ENCODE measurements at regions not wholly inside any gene's neighbourhood (a gene's known extent, or its start where the extent isn't known, plus 50 kb on each side); places are given as distances from the start of the nearest gene placed in this dataset.

DNA sequence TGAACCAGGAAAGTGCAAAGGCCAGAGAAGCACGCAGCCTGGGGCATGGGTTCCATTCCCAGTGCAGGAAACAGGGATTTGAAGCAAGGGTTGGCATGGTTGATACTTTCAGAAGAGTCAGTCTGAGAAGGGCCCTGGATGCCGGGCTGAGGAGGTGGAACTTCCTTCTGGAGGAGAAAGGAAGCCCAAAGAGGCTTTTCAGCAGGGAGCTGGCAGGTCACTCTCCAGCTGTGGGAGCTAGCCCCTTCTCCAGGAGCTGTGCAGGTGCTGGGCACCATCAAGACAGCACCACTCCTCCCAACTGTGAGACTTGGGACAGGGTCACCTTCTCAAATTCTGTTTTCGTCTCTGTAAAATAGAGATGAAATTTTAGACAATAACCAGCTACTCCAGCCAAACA lies 169.8 kb downstream of the ZNF248 start:
- DNase-seq (ENCODE audit: low spot score), result no peak
- in situ Hi-C loops (cut with HindIII; ENCODE audit: low sequenced_read_pairs), result no loop called here

- DNase-seq (ENCODE audit: low spot score), result no peak
- in situ Hi-C loops (cut with HindIII; ENCODE audit: low sequenced_read_pairs), result no loop called here
Measured at GRCh38 chr10:37685741-37686683, 171.4 kb downstream of the ZNF248 start.

DNA sequence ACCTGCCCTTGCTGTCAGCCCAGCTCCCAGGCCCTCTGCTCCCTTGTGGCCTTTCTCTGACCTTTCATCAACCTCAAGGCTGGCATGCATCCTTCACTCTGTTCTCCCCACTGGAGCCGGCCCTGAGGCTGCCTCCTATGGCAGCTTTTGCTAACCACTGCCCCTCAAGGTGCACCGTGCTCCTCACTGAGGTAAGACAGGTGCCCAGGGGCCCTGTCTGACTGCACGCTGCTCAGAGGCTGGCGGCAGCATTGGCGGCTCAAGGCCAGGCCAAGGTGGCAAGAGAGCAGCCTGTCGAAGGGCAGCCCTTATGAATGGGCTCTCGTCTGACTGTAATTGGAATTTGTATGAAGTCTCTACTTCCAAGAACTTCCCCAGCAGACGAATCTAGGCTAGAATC lies 172.6 kb downstream of the ZNF248 start:
- no peak for DNase-seq (ENCODE audit: low spot score)
- in situ Hi-C loops (cut with HindIII; ENCODE audit: low sequenced_read_pairs), result no loop called here

DNA sequence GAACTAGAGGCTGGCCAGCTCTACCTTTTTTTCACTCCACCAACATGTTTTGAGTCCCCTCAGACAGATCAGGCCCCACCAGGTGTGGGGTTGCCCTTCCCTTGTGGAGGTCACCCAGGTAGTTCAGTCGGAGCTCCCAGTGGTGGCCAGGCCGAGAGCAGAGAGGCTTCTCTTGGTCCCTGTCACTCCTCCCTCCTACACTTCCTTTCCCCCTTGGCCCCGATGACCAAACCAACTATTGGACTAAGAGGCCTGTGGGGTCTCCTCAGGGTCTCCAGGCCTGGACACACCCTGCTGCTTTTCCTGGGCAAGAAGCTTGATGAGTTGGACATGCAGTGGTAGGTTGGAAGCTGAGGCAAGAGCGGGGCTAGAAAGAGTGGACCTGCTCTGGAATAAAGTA lies 174.8 kb downstream of the ZNF248 start:
- in situ Hi-C loops (cut with HindIII; ENCODE audit: low sequenced_read_pairs), result no loop called here
- DNase-seq (ENCODE audit: low spot score), result no peak

DNA sequence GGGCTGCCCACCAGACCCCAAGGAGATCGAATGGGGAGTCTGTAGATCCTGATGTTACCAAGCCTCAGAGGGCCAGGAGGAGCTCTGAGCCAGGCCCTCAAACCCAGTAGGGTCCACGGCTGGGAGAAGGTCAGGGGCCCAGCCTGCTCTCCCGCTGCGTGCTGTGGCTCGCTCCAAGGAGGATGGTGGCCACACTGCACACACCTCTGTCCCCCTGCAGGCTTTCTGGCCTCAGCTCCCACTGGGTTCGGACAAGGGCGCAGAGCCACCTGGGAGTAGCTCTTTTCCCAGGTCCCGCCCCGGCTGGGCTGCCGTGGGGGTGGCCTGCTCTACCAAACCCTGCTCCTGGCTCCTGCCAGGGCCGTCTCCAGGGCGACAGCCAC lies 175.8 kb downstream of the ZNF248 start:
- in situ Hi-C loops (cut with HindIII; ENCODE audit: low sequenced_read_pairs), result no loop called here
- DNase-seq (ENCODE audit: low spot score), result no peak

DNA sequence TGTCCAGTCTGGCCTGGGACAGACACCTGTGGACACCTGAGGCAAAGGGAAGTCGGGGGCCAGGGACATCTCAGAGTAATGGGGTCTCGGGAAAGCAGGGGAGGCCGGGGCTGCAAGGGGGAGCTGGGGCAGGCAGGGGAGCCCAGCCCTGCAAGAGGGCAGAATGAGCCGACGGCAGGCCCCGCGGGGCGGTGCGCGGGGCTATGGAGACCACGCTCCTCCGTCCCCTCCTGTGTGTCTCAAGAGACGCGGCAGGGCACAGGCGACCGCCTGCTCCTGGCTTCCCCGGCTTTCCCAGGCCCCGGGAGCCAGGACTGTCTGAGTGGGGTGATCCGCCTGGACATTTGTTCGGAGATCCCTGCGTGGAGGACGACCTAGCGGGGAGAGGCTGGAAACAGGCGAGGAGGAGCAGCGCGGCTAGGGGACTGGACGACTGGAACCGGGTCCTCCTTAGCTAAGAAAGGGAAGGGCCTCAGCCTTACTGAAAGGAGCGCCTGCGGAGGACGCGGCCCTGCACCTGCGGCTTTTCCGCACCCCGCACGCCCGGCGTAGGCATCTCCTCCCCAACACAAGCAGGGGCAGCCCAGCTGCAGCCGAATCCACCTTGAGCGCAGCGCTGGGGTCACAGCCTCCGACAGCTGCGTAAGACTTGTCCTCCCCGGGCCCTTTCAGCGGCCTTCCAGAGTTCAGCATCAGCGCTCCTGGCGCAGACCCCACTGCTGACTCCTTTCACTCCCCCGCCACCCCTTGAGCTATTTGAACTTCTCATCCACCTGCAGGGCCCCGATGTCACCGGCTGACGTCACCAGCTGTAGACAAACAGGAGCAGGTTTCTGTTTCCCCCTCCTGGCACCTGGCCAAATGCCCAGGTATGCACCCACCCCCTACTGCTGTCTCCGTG lies 176.4 kb downstream of the ZNF248 start:
- in situ Hi-C loops (cut with HindIII; ENCODE audit: low sequenced_read_pairs), result no loop called here
- no peak for DNase-seq (ENCODE audit: low spot score)

GRCh38 chr10:37680243-37680683 lies 177.1 kb downstream of the ZNF248 start:
- in situ Hi-C loops (cut with HindIII; ENCODE audit: low sequenced_read_pairs), result no loop called here
- DNase-seq (ENCODE audit: low spot score), result no peak

DNA sequence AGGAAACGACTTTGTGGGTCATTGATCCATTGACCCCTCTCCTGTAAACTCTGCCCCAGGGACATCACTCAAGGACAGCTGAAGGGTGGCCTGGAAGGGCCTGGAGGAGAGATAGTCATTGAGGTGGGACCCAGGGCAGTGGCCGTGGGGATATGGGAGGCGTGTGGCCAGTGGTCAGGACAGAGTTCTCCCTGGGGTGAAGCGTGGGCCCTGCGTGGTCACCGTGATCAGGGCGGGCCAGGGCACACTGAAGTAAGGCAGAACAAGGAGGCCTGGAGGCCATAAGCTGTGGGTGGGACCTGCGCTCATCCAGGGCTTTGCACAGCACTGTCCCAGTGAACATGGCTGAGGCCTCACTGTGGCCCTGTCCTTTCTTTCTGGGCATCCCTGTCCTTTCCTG lies 177.9 kb downstream of the ZNF248 start:
- in situ Hi-C loops (cut with HindIII; ENCODE audit: low sequenced_read_pairs), result no loop called here

DNA sequence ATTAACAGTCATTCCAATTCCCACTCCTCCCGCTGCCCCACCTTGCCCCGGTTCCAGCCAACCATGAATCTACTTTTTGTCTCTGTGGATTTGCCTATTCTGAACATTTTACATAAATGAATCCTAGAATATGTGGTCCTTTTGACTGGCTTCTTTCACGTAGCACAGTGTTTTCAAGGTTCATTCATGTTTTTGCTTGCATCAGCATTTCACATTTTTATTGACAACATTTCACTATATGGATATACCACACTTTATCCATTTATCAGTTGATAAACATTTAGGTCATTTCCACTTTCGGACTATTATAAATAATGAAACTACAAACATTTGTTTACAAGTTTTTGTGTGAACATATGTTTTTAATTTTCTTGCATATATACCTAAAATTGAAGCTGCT lies 182.0 kb downstream of the ZNF248 start:
- no peak for DNase-seq (ENCODE audit: low spot score)
- in situ Hi-C loops (cut with HindIII; ENCODE audit: low sequenced_read_pairs), result no loop called here

More for the DNA sequence above, 177.9 kb downstream of the ZNF248 start:
- DNase-seq (ENCODE audit: low spot score), result no peak

DNA sequence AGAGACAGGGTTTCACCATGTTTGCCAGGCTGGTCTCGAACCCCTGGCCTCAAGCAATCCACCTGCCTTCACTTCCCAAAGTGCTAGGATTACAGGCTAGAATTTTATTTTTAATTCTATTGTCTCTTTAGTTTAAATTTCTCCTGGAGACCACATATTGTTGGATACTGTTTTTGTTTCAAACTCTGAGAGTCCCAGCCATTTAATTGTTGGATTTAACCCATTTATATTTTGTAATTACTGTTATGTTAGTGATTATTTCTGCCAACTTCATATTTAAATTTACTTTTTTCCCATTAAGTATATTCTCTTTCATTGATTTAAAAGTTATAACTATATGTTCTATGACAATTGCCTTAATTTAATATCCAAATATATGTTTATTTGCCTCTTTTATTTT lies 185.6 kb downstream of the ZNF248 start:
- DNase-seq (ENCODE audit: low spot score), result no peak
- in situ Hi-C loops (cut with HindIII; ENCODE audit: low sequenced_read_pairs), result no loop called here

DNA sequence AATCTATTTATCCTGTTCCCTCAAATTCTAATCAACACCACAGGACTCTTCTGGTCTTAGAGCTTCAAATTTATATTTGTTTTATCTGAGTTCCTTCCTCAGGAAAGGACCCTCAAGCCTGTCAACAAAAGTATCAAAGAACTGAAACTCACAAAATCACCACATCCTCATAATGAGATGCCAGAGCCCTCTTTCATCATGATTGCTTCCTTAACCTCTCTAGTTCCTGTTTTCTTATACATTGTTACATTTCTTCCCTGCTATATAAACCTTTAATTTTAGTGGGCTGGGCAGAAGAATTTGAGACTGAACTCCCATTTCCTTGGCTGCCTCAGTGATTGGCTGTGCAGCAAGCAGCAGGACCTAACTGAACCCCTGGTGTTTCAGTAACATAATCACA lies 189.7 kb downstream of the ZNF248 start:
- in situ Hi-C loops (cut with HindIII; ENCODE audit: low sequenced_read_pairs), result no loop called here
- DNase-seq (ENCODE audit: low spot score), result no peak

DNA sequence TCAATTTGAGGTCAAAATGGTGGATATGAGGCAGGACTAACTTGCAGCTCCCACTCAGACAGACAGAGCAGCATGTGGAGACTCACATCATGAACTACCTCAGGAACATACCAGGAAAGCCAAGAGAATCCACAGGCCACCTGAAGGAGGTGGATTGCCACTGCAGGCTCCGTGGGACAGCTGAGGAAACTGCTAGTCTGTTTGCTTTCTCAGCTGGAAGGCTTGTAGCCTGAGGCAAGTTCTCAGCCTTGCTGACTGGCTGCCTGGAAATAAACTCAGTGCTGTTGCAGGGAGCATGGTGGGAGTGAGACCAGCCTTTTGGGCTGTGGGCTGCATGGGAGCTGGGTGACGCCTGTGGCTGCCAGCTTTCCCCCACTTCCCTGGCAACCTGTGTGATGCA lies 202.9 kb downstream of the ZNF248 start:
- no peak for DNase-seq (ENCODE audit: low spot score)
- in situ Hi-C loops (cut with HindIII; ENCODE audit: low sequenced_read_pairs), result no loop called here

- DNase-seq (ENCODE audit: low spot score), result no peak
Measured at GRCh38 chr10:37643187-37643586, 214.2 kb downstream of the ZNF248 start.

GRCh38 chr10:37640301-37640700 lies 217.1 kb downstream of the ZNF248 start:
- DNase-seq (ENCODE audit: low spot score), result no peak
- in situ Hi-C loops (cut with HindIII; ENCODE audit: low sequenced_read_pairs), result no loop called here

More at GRCh38 chr10:37643187-37643586, 214.2 kb downstream of the ZNF248 start:
- in situ Hi-C loops (cut with HindIII; ENCODE audit: low sequenced_read_pairs), result no loop called here

DNA sequence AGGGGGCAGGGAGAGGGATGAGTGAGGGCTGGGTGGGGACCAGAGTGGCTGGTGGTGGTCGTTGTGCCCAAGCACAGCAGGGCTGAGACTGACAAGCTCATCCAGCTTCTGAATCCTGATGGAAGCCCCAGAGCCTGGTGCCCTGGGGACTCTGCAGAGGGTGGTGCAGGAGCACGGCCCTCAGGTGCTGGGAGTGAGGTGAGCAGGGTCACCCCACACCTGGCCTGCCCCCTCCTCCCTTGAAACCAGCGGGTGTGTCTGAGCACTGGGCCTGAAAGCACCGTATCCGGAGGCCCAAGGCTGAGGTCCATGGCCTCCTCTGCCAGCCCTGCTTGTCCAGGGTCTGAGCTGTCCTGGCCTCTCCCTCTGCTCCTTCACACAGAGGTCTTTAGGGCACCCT lies 218.2 kb downstream of the ZNF248 start:
- DNase-seq (ENCODE audit: low spot score), result no peak
- in situ Hi-C loops (cut with HindIII; ENCODE audit: low sequenced_read_pairs), result no loop called here

GRCh38 chr10:37638569-37638968 lies 218.8 kb downstream of the ZNF248 start:
- in situ Hi-C loops (cut with HindIII; ENCODE audit: low sequenced_read_pairs), result no loop called here
- no peak for DNase-seq (ENCODE audit: low spot score)

DNA sequence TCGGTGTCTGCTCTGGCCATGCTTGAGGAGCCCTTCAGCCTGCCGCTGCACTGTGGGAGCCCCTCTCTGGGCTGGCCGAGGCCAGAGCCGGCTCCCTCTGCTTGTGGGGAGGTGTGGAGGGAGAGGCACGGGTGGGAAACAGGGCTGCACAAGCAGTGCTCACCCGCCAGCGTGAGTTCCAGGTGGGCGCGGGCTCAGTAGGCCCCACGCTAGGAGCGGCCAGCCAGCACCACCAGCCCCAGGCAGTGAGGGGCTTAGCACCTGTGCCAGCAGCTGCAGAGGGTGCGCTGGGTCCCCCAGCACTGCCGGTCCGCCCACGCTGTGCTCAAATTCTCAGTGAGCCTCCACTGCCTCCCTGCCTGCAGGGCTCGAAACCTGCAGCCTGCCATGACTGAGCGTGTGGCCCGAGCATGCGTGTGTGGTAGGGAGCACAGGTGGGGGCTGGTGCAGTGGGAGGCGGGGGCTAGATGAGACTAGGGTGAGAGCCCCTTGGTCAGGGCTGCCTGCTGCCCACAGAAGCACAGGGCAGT lies 223.0 kb downstream of the ZNF248 start:
- no peak for DNase-seq (ENCODE audit: low spot score)
- in situ Hi-C loops (cut with HindIII; ENCODE audit: low sequenced_read_pairs), result no loop called here

DNA sequence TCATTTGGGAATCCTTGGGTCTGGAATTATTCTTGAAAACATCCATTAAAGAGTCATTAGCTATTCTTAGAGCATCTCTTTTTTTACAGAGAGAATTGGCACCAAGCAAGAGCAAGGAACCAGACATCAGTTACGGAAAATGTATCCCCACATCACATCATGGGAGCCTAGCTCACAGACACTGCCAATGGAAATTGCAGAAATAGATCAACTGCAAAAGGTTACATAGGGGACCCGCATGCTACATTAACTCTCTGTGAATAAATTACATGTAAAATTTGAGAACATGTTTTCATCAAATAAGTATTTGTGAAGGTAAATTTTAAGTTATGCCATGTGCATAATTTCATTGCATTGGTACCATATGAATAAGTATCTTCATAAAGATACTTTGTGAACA lies 224.8 kb downstream of the ZNF248 start:
- in situ Hi-C loops (cut with HindIII; ENCODE audit: low sequenced_read_pairs), result no loop called here

GRCh38 chr10:37623506-37623905 lies 233.9 kb downstream of the ZNF248 start:
- no peak for DNase-seq (ENCODE audit: low spot score)
- in situ Hi-C loops (cut with HindIII; ENCODE audit: low sequenced_read_pairs), result no loop called here

More for the DNA sequence above, 224.8 kb downstream of the ZNF248 start:
- DNase-seq (ENCODE audit: low spot score), result no peak

- in situ Hi-C loops (cut with HindIII; ENCODE audit: low sequenced_read_pairs), result no loop called here
Measured at GRCh38 chr10:37619336-37619735, 238.1 kb downstream of the ZNF248 start.

More at GRCh38 chr10:37619336-37619735, 238.1 kb downstream of the ZNF248 start:
- no peak for DNase-seq (ENCODE audit: low spot score)
